ENCODE measurements at regions not wholly inside any gene's neighbourhood (a gene's known extent, or its start where the extent isn't known, plus 50 kb on each side); places are given as distances from the start of the nearest gene placed in this dataset.

- no peak for TF ChIP-seq CREB1 (CRISPR knock-in tag; IDR thresholded peaks at IDR 0.05; ENCODE audit: low read depth)
- no peak for TF ChIP-seq ZNF331 (CRISPR knock-in tag; IDR thresholded peaks at IDR 0.05; ENCODE audit: low read depth)
Observed at GRCh38 chr2:196379600-196379999, 208.2 kb upstream of the STK17B start.

GRCh38 chr2:196380098-196380497, 208.7 kb upstream of the STK17B start:
- Histone ChIP-seq H3K4me3 (no peak overlapping the region), H3K36me3 (ENCODE audit: insufficient read depth) (no peaks in the 10 kb centered on the region), H3K27me3 (ENCODE audit: insufficient read depth) (no peaks in the 10 kb centered on the region), H3K79me2 (replicated peaks; ENCODE audit: insufficient read depth) (no peaks in the 10 kb centered on the region), H3F3A (replicated peaks; ENCODE audit: low read depth) (no peaks in the 10 kb centered on the region), H3K9me2 (ENCODE audit: insufficient read depth) (no peaks in the 10 kb centered on the region), H3K4me1 (ENCODE audit: insufficient read depth) (no peaks in the 10 kb centered on the region), H3K4me2 (no peak overlapping the region), H2AFZ (no peak overlapping the region), H3K27ac (ENCODE audit: low read depth) (no peak overlapping the region), H4K20me1 (replicated peaks; ENCODE audit: insufficient read depth) (no peaks in the 10 kb centered on the region)
- no peaks in the 10 kb centered on the region for H3K4me1 Mint-ChIP-seq
- no peak for TF ChIP-seq ETS1 (IDR thresholded peaks at IDR 0.05)
- no peak for TF ChIP-seq REST (IDR thresholded peaks at IDR 0.05; ENCODE audit: unreplicated experiment)
- no peak for TF ChIP-seq EZH2 (IDR thresholded peaks at IDR 0.05; ENCODE audit: low read depth, unreplicated experiment)
- no peak for TF ChIP-seq NANOG (IDR thresholded peaks at IDR 0.05; ENCODE audit: borderline replicate concordance)
- no peak for TF ChIP-seq POLR2AphosphoS5 (IDR thresholded peaks at IDR 0.05; ENCODE audit: low read depth)
- TF ChIP-seq CTCF (conservative IDR thresholded peaks at IDR 0.05; ENCODE audit: low read depth in 2 of 2): no peak
- no peak for DNase-seq (ENCODE audit: low spot score)
- no peaks in the 10 kb centered on the region for H3K9me3 Mint-ChIP-seq
- no peak overlapping the region for H3K4me3 Mint-ChIP-seq
- no peak overlapping the region for H3K27ac Mint-ChIP-seq
- ATAC-seq: no peak
- no peaks in the 10 kb centered on the region for H3K36me3 Mint-ChIP-seq (ENCODE audit: low read depth)
- no peaks in the 10 kb centered on the region for H3K27me3 Mint-ChIP-seq (ENCODE audit: insufficient read depth, low read depth, poor library complexity)

More at GRCh38 chr2:196379600-196379999, 208.2 kb upstream of the STK17B start:
- DNase-seq (ENCODE audit: low spot score) (no peak), ATAC-seq (no peak)
- Mint-ChIP-seq H3K36me3 (ENCODE audit: low read depth) (no peaks in the 10 kb centered on the region), H3K27me3 (ENCODE audit: insufficient read depth, low read depth, poor library complexity) (no peaks in the 10 kb centered on the region), H3K27ac (no peak overlapping the region), H3K9me3 (no peaks in the 10 kb centered on the region), H3K4me1 (no peaks in the 10 kb centered on the region), H3K4me3 (no peak overlapping the region)
- H3K36me3 ChIP-seq (ENCODE audit: insufficient read depth): no peaks in the 10 kb centered on the region
- no peak overlapping the region for H3K4me3 ChIP-seq
- H4K20me1 ChIP-seq (replicated peaks; ENCODE audit: insufficient read depth): no peaks in the 10 kb centered on the region
- H3K27me3 ChIP-seq (ENCODE audit: insufficient read depth): no peaks in the 10 kb centered on the region
- H3K79me2 ChIP-seq (replicated peaks; ENCODE audit: insufficient read depth): no peaks in the 10 kb centered on the region
- H3F3A ChIP-seq (replicated peaks; ENCODE audit: low read depth): no peaks in the 10 kb centered on the region
- no peaks in the 10 kb centered on the region for H3K9me2 ChIP-seq (ENCODE audit: insufficient read depth)
- H3K27ac ChIP-seq (ENCODE audit: low read depth): no peak overlapping the region
- no peak overlapping the region for H2AFZ ChIP-seq
- no peaks in the 10 kb centered on the region for H3K4me1 ChIP-seq (ENCODE audit: insufficient read depth)
- H3K4me2 ChIP-seq: no peak overlapping the region

Measured in GM23338 (cell line).